Left lobe of liver (tissue), 2 donors: ENCODE measurements at regions not wholly inside any gene's neighbourhood (a gene's known extent, or its start where the extent isn't known, plus 50 kb on each side); places are given as distances from the start of the nearest gene placed in this dataset.
A peak's percentile ranks its signal among the peaks of the same experiment; 100 is the strongest.

Source experiments
- ATAC-seq: fragments of 200-7000 bp; cut with Tn5 transposase; one replicate; pipeline ENCODE4 v1.9.1; 2020; ENCODE audit warnings: mild to moderate bottlenecking, moderate library complexity
- DNase-seq: peaks from one replicate; pipeline ENCODE4 v3.0.0-alpha.2; 2020; ENCODE audit warnings: low spot score
- donor health status: DM: no; HTN: no; CAD: no; lungs with moderate emphysema.
- donor health status: DM: no; HTN: yes; CAD: no.

- ATAC-seq = no peak
Observed at GRCh38 chr15:93462690-93463089, 373.7 kb upstream of the RGMA start.

DNA sequence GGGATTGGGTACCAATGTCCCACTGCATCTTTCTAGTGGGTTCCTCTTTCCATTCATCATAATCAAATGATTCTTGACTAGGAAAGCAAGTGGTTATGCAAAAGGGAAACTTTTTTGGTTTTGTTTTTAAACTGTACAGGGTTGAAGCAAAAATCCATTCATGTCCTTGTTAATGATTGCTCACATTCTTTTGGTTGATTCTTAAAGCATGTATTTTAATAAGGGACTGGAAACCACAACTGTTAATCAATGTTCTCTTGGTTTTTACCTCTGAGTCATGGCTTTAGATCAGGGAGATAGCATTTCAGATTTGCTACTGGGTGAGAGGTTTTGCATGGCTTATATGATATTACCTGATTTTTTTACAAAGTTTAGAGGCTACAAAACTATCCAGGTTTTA, 371.7 kb upstream of the RGMA start:
- DNase-seq (no peak), ATAC-seq (no peak)

More at GRCh38 chr15:93462690-93463089, 373.7 kb upstream of the RGMA start:
- DNase-seq = no peak

GRCh38 chr15:93459396-93459795, 370.4 kb upstream of the RGMA start:
- ATAC-seq = no peak
- no peak for DNase-seq

DNA sequence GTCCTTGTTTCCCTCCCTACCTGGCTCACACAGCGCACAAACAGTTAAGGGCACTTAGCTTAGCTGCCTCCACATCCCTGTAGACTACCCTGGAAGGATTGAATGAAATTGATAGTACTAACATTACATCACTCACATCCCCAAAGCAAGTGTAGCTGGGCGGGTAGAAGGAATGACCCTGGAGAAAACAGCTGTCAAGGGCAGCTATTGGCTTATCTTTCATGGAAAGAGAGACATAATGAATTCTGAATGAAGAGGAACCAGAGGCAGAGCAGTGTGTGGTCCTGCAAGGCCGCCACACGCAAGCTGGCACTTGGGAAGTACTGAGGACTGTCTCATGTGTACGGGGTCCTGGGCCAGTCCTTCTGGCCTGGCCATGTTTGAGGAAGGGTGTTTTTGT, 369.6 kb upstream of the RGMA start:
- no peak for DNase-seq
- ATAC-seq = no peak

GRCh38 chr15:93454788-93455187, 365.8 kb upstream of the RGMA start:
- ATAC-seq = no peak
- DNase-seq = no peak

DNA sequence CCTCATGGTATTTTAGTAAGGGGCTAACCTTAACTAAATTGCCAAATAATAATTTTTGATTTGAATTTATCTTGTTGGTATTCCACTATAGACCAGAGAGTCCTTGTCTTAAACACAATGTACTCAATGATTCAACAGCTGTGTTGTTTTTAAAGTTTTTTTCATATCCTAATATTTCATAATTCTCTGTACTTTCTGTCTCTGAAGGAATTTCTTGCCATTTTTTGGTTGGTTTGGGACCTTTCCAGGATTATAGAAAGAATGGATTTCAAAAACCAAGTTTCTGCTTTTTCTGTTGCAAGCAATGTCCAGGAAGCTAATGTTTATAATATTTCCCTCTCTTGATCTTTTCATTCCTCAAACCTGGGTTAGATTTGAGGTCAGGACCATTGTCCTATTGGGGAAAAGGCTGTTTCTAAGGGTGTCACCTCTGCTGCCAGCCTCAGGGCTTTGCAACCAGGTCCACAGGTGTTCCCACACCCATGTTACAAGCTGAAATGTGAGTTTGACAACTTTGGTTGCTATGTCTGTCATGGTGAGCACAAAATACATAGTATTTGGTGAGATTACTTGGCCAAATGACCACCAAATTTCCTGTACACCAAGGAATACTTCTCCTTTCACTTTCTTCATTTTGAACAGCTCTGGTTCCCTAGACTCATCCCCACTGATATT, 363.7 kb upstream of the RGMA start:
- DNase-seq (no peak), ATAC-seq (no peak)

DNA sequence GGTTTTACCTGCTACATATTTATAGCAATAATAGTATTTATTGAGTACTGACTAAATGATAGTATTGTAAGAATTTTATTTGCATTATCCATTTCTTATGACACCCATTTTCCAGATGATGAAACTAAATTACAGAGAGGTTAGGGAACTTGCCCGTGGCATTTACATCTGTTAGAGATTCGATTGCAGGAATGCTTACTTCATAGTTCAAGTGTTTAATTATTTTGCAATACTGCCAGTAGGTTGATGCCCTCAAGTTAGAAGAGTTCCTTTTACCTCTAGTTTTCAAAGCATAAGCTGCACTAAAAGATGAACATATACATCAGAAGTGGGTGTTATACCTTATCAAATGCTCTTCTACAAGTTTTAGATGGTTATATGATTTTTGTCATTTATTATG, 362.8 kb upstream of the RGMA start:
- no peak for ATAC-seq
- DNase-seq = no peak

DNA sequence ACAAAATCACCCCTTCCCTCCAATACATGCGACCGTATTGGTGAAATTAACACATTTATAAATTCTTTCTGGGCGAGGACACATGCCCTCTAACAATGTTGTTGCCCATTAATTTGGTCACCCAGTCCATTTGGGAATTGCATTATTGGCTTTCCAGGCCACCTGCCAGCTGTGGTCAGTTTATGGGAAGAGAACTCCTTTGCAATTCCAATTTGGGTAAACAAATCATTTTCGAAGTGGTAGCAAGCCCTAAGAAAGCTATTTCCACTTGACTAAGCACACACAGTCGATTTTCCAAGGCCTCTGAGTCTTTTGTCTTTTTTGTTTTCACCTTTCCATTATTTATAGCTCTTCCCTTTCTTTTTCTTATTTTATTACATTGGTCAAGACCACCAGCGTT, 362.3 kb upstream of the RGMA start:
- DNase-seq = no peak
- ATAC-seq = no peak

DNA sequence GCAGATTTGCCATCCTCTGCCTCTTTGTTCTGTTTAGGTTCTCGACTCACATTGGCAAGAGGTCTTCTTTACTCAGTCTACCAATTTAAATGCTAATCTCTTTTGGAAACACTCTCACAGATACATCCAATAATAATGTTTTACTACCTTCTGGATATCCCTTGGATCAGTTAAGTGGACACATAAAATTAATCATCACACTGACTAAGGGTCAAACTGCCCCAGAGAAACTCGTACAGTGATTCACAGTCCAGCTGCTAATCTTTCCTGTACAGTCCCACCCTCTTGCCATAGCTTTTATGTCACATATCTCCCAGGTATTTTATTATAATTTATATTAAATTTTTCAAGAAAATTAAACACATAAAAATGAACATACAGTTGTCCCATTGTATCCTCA, 360.8 kb upstream of the RGMA start:
- ATAC-seq = no peak

GRCh38 chr15:93438310-93438709, 349.3 kb upstream of the RGMA start:
- ATAC-seq (no peak), DNase-seq (no peak)

More for the DNA sequence above, 360.8 kb upstream of the RGMA start:
- DNase-seq = no peak

GRCh38 chr15:93432474-93432873, 343.5 kb upstream of the RGMA start:
- no peak for DNase-seq

GRCh38 chr15:93428807-93429351, 339.9 kb upstream of the RGMA start:
- ATAC-seq (no peak), DNase-seq (no peak)

More at GRCh38 chr15:93432474-93432873, 343.5 kb upstream of the RGMA start:
- no peak for ATAC-seq

- ATAC-seq = peak; percentile 31
Observed at GRCh38 chr15:93428150-93428549, 339.1 kb upstream of the RGMA start.

GRCh38 chr15:93424131-93424530, 335.1 kb upstream of the RGMA start:
- ATAC-seq (no peak), DNase-seq (no peak)

More at GRCh38 chr15:93428150-93428549, 339.1 kb upstream of the RGMA start:
- DNase-seq = no peak

DNA sequence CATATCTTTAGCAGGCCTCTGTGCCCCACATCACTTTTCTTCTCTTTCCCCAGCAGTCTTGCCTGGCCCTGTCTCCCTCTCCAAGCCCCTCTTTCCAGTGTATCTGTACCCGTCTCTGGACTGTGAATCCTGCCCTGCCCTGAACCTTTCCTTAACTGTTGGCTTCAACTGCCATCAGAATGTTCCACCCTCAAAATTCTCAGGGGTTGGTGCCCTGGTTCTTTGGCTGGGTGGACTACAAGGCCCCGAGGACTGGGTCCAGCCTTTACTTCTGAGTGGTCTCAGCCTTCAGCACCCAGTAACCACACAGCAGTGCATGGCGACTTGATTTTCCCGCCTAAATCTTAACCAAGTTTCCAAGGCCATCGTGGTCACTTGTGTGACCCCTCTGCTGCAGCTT, 333.5 kb upstream of the RGMA start:
- DNase-seq (no peak), ATAC-seq (no peak)

GRCh38 chr15:93420477-93420876, 331.5 kb upstream of the RGMA start:
- ATAC-seq = no peak
- DNase-seq = no peak

GRCh38 chr15:93420050-93420452, 331.0 kb upstream of the RGMA start:
- no peak for ATAC-seq
- DNase-seq = no peak

GRCh38 chr15:93418566-93418965, 329.6 kb upstream of the RGMA start:
- no peak for ATAC-seq

GRCh38 chr15:93417631-93418030, 328.6 kb upstream of the RGMA start:
- DNase-seq = no peak
- ATAC-seq = no peak

More at GRCh38 chr15:93418566-93418965, 329.6 kb upstream of the RGMA start:
- DNase-seq = no peak

- ATAC-seq (no peak), DNase-seq (no peak)
Observed at GRCh38 chr15:93417156-93417555, 328.1 kb upstream of the RGMA start.

- ATAC-seq (no peak), DNase-seq (no peak)
Observed at GRCh38 chr15:93415576-93415975, 326.6 kb upstream of the RGMA start.

DNA sequence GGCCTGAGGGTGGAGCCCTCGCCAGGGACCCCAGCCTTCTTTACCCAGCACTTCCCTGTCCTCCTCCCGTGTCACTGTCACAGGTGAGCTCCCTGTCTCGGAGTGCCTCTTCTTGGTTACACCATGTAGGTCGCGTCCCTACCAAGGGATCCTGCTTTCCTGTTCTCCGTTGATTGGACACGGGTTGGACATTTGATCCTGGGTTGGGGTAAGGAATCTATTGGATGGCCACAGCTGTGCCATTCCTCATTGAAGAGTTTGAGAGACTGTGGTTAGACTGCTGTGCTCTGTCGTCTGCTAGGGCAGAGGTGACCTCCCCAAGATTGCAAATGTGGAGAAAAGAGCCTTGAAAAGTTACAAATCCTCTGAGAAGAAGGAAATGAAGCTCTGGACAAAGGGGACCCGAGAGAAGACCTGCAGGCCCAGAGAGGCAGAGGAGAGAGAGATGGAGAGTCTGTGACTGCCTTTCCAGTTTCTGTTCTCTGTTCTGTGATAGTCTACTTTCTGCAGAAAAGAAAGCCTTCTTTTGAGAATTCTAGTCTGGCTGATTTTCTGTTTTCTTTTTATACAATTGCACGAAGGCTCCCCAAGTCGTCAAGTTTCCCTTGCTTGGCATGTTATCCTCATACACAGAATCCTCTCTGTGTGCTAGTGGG, 325.7 kb upstream of the RGMA start:
- DNase-seq = no peak

More for the DNA sequence above, 325.7 kb upstream of the RGMA start:
- no peak for ATAC-seq
